ENCODE measurements at regions not wholly inside any gene's neighbourhood (a gene's known extent, or its start where the extent isn't known, plus 50 kb on each side); places are given as distances from the start of the nearest gene placed in this dataset.

GRCh38 chr3:59654123-59654479 lies 604.3 kb upstream of the CFAP20DC start:
- no peak overlapping the region for H3K4me3 ChIP-seq (ENCODE audit: low read depth, low read length)
- peak; percentile 16 for DNase-seq (ENCODE audit: low read depth)
- no peak for TF ChIP-seq CTCF (conservative IDR thresholded peaks at IDR 0.05; ENCODE audit: low read depth, low read length)

DNA sequence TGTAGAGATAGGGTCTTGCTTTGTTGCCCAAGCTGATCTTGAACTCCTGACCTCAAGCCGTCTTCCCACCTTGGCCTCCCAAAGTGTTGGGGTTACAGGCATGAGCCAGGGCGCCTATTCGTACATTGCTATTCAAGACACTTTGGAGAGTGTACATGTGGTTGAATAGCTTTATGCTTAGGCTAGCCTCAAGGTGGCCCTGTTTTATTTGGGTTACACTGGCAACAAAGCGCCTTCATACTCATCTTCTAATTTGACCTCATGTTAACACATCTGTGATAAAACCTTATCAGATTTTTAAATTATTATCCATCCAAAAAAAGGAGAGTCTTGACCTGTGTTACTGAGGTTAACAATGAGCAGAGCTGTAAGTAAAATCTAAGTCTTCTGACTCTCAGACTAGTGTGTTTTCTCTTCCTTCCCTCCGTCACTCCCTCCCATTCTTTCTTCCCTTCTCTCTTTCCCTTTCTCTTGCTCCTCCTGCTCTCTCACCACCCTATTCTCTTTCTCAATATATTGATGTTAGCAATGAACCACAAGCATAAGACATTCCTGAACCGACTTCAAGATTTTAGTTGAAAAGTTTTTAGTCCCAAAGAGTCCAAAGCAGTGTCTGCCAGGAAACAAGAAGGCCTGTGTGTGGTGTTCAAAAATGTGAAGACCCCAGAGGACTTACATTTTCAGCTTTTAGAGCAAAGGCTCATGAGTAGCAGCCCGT lies 603.7 kb upstream of the CFAP20DC start:
- no peak for DNase-seq (ENCODE audit: low read depth)
- no peak overlapping the region for H3K4me3 ChIP-seq (ENCODE audit: low read depth, low read length)
- TF ChIP-seq CTCF (conservative IDR thresholded peaks at IDR 0.05; ENCODE audit: low read depth, low read length): no peak

GRCh38 chr3:59644479-59645402 lies 594.9 kb upstream of the CFAP20DC start:
- H3K4me3 ChIP-seq (ENCODE audit: low read depth, low read length): no peak overlapping the region
- TF ChIP-seq CTCF (conservative IDR thresholded peaks at IDR 0.05; ENCODE audit: low read depth, low read length): no peak
- no peak for DNase-seq (ENCODE audit: low read depth)

GRCh38 chr3:59641169-59641899 lies 591.5 kb upstream of the CFAP20DC start:
- no peak overlapping the region for H3K4me3 ChIP-seq (ENCODE audit: low read depth, low read length)
- TF ChIP-seq CTCF (conservative IDR thresholded peaks at IDR 0.05; ENCODE audit: low read depth, low read length): no peak
- no peak for DNase-seq (ENCODE audit: low read depth)

DNA sequence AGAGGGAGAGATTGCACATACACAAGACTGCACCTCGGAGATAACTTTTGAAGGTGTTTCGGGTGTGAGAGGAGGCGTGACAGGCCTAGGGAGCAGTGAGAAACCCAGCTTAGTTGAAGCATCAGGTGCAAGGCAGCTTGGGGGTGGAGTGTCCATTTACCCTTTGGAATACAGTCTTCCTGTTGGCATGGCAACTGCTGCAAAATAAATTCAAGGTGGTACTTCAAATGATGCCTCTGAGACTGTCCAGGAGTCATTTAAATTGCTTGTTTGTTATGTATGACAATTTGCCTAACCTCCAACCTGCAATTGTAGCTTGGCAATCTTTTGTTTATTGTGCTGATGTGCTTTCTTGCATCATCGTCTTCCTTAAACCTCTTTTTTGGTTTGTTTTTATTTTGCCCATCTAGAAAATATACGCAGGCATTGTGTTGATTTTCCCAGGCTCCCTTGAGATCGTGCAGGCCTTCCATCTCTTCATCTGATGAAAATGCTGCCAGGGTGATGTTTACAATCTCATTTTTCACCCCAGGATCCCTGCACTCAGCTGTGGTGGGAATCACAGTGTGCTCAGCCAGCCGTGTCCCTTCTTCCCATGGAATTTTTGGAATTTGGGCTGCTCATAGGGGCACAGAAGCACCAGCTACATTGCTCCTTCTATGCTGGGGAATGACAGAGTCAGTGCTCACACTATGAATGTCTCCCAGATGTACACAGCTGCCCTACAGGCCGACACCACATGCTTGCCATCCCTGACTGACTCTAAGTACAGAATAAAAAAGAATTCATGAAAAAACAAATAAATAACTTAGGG lies 583.1 kb upstream of the CFAP20DC start:
- H3K4me3 ChIP-seq (ENCODE audit: low read depth, low read length): no peak overlapping the region
- DNase-seq (ENCODE audit: low read depth): no peak
- no peak for TF ChIP-seq CTCF (conservative IDR thresholded peaks at IDR 0.05; ENCODE audit: low read depth, low read length)

DNA sequence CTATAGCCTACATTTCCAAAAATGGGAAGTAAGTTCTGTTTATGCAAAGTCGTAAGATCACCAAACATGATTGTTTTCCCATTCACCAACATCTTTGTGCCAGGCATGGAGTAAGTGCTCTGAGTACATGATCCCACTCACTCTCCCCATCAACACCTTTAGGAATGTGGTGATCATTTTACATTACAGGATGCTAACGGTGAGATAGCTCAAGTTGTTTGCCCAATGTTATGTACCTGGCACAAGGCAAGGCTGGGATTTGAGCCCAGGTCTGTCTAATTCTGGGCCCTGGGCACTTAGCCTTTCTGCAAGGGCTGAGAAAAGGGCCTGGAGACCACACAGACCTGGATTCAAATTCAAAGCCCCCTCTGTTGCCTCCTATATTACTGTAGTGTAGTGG lies 581.7 kb upstream of the CFAP20DC start:
- no peak for TF ChIP-seq CTCF (conservative IDR thresholded peaks at IDR 0.05; ENCODE audit: low read depth, low read length)
- no peak for DNase-seq (ENCODE audit: low read depth)
- H3K4me3 ChIP-seq (ENCODE audit: low read depth, low read length): no peak overlapping the region

Data from choroid plexus epithelial cell (primary cell).